ENCODE measurements at regions not wholly inside any gene's neighbourhood (a gene's known extent, or its start where the extent isn't known, plus 50 kb on each side); places are given as distances from the start of the nearest gene placed in this dataset.

DNA sequence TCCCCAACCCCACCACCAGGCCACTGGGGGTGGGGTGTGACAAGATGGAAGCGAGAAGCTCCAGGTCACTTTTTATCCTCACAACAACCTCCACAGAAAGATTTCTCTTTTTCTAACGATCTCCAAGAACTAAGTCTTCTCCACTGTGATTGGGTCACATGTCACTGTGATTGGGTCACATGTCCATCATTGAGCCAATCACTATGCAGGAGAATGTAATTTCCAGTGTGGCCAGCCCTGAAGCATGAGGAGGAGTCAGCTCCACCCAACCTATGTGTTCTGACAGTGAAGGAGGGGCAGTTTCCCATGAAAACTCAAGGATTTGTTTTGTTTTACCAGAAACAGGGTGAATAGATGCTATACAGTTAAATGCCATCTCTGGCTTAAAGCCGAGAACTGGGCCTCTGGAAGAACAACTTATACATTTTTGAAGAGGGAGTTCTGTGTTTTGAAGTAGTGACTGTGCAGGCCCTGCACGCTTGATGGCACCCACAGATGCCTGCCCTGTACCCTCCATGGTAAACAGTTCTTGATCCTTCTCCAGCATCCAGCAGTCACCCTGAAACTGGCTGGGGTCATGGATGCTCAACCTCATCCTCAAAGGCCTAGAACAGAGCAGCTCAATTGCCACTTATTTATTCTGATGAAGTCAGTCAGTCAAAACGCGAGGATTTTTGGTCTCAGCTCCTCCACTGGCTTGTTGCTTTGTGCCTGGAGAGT is 180.4 kb upstream of the BMP4 start:
- Histone ChIP-seq H3K4me3 (ENCODE audit: insufficient read depth, low read length) (no peak overlapping the region), H3K4me2 (ENCODE audit: insufficient read depth, low read length) (no peak overlapping the region), H3K27ac (ENCODE audit: low read depth, low read length) (no peak overlapping the region), H2AFZ (ENCODE audit: low read length) (no peak overlapping the region), H3K79me2 (ENCODE audit: insufficient read depth, low read length) (no peaks in the 10 kb centered on the region), H4K20me1 (ENCODE audit: insufficient read depth, low read length) (no peaks in the 10 kb centered on the region), H3K27me3 (ENCODE audit: insufficient read depth, low read length) (no peaks in the 10 kb centered on the region), H3K4me1 (ENCODE audit: insufficient read depth, low read length) (no peaks in the 10 kb centered on the region), H3K36me3 (ENCODE audit: insufficient read depth, low read length) (no peaks in the 10 kb centered on the region), H3K9me3 (ENCODE audit: low read depth, low read length) (no peaks in the 10 kb centered on the region)
- DNase-seq (ENCODE audit: insufficient read length, low spot score, missing footprints), result no peak
- TF ChIP-seq, protein P1, sequence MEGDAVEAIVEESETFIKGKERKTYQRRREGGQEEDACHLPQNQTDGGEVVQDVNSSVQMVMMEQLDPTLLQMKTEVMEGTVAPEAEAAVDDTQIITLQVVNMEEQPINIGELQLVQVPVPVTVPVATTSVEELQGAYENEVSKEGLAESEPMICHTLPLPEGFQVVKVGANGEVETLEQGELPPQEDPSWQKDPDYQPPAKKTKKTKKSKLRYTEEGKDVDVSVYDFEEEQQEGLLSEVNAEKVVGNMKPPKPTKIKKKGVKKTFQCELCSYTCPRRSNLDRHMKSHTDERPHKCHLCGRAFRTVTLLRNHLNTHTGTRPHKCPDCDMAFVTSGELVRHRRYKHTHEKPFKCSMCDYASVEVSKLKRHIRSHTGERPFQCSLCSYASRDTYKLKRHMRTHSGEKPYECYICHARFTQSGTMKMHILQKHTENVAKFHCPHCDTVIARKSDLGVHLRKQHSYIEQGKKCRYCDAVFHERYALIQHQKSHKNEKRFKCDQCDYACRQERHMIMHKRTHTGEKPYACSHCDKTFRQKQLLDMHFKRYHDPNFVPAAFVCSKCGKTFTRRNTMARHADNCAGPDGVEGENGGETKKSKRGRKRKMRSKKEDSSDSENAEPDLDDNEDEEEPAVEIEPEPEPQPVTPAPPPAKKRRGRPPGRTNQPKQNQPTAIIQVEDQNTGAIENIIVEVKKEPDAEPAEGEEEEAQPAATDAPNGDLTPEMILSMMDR (IDR thresholded peaks at IDR 0.05; ENCODE audit: extremely low read depth, low read depth, low read length), result no peak

DNA sequence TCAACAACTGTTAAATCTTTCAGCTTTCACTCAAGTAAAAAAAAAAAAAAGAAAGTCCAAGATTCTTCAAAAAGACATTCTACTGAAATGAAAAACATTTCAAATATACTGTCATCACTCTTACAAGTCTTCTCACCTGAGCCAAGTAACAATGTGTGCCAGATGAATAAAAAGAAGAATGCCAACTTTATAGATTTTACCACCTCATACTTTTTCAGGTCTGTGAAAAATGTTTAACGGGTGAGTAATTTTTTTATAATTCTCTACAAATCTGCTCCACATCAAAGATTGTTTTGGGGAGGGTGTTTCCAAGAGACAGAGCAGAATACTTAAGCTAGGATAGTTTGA is 181.0 kb upstream of the BMP4 start:
- H3K4me1 ChIP-seq (ENCODE audit: insufficient read depth, low read length), result no peaks in the 10 kb centered on the region
- TF ChIP-seq, protein P1 (IDR thresholded peaks at IDR 0.05; ENCODE audit: extremely low read depth, low read depth, low read length), result no peak
- H3K4me2 ChIP-seq (ENCODE audit: insufficient read depth, low read length), result no peak overlapping the region
- no peaks in the 10 kb centered on the region for H4K20me1 ChIP-seq (ENCODE audit: insufficient read depth, low read length)
- no peaks in the 10 kb centered on the region for H3K36me3 ChIP-seq (ENCODE audit: insufficient read depth, low read length)
- peaks cover under 1% of the 10 kb centered on the region for H3K27me3 ChIP-seq (ENCODE audit: insufficient read depth, low read length)
- H2AFZ ChIP-seq (ENCODE audit: low read length), result no peak overlapping the region
- no peak for DNase-seq (ENCODE audit: insufficient read length, low spot score, missing footprints)
- H3K9me3 ChIP-seq (ENCODE audit: low read depth, low read length), result no peaks in the 10 kb centered on the region
- H3K79me2 ChIP-seq (ENCODE audit: insufficient read depth, low read length), result no peaks in the 10 kb centered on the region
- no peak overlapping the region for H3K4me3 ChIP-seq (ENCODE audit: insufficient read depth, low read length)
- no peak overlapping the region for H3K27ac ChIP-seq (ENCODE audit: low read depth, low read length)

DNA sequence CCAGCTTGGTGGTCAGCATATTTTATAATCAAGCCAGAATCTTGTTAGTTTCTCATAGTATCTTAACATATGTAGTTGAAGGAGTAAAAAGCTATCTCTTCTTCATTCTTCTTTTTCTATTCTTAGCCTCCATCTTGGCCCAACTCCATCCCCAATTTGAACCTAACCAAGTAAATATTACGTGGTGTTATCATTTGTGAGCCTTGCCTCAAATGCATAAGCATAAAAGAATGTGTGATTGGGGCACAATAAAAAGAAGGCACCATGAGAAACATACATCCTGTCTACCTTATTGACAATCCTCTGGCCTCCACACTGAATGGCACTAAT is 181.4 kb upstream of the BMP4 start:
- peaks cover 5% of the 10 kb centered on the region for H3K27me3 ChIP-seq (ENCODE audit: insufficient read depth, low read length)
- no peaks in the 10 kb centered on the region for H3K79me2 ChIP-seq (ENCODE audit: insufficient read depth, low read length)
- peak overlapping the region; percentile 8 for H3K4me2 ChIP-seq (ENCODE audit: insufficient read depth, low read length)
- no peaks in the 10 kb centered on the region for H4K20me1 ChIP-seq (ENCODE audit: insufficient read depth, low read length)
- TF ChIP-seq, protein P1 (IDR thresholded peaks at IDR 0.05; ENCODE audit: extremely low read depth, low read depth, low read length), result no peak
- H3K36me3 ChIP-seq (ENCODE audit: insufficient read depth, low read length), result no peaks in the 10 kb centered on the region
- no peak overlapping the region for H3K27ac ChIP-seq (ENCODE audit: low read depth, low read length)
- H3K4me3 ChIP-seq (ENCODE audit: insufficient read depth, low read length), result no peak overlapping the region
- H2AFZ ChIP-seq (ENCODE audit: low read length), result peak overlapping the region; percentile 11
- H3K9me3 ChIP-seq (ENCODE audit: low read depth, low read length), result no peaks in the 10 kb centered on the region
- DNase-seq (ENCODE audit: insufficient read length, low spot score, missing footprints), result no peak
- H3K4me1 ChIP-seq (ENCODE audit: insufficient read depth, low read length), result no peaks in the 10 kb centered on the region

DNA sequence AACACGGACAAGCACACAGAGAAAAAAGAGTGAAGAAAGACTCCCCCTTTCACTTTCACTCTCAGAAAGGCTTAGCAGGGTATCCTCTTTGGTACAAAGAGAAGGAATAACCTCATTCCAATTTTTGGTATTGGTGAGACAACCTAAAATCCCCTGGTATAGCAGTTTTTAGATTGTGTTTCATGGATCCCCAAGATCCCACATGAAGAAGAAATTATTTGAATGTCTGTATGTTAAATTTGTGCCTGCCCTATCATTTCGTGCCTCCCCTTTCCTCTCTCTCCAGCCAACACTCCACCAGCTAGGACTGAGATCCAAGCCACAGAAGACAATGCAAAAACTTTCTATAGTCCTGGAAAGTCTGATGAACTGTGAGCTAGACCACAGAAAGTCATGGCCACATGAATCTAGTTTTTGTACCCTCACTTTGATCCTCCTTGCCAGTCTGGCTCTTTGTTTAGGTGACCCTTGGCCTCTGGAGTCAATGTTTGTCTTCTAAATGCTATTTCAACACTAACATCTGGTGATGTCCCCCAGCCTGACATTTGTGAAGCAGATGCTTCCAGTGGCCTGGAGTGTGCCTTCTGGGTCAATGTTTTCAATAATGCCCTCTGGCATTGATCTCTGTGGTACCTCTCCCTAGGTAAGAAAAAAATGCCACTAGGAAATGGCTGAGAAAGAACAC is 181.9 kb upstream of the BMP4 start:
- Histone ChIP-seq H3K79me2 (ENCODE audit: insufficient read depth, low read length) (no peaks in the 10 kb centered on the region), H3K9me3 (ENCODE audit: low read depth, low read length) (no peaks in the 10 kb centered on the region), H3K36me3 (ENCODE audit: insufficient read depth, low read length) (no peaks in the 10 kb centered on the region), H2AFZ (ENCODE audit: low read length) (peak overlapping the region; percentile 11), H3K4me3 (ENCODE audit: insufficient read depth, low read length) (no peak overlapping the region), H3K4me2 (ENCODE audit: insufficient read depth, low read length) (peak overlapping the region; percentile 8), H3K27ac (ENCODE audit: low read depth, low read length) (no peak overlapping the region), H4K20me1 (ENCODE audit: insufficient read depth, low read length) (no peaks in the 10 kb centered on the region), H3K27me3 (ENCODE audit: insufficient read depth, low read length) (peaks cover 7% of the 10 kb centered on the region), H3K4me1 (ENCODE audit: insufficient read depth, low read length) (no peaks in the 10 kb centered on the region)
- DNase-seq (ENCODE audit: insufficient read length, low spot score, missing footprints), result no peak
- TF ChIP-seq, protein P1 (IDR thresholded peaks at IDR 0.05; ENCODE audit: extremely low read depth, low read depth, low read length), result no peak
